ENCODE measurements at regions not wholly inside any gene's neighbourhood (a gene's known extent, or its start where the extent isn't known, plus 50 kb on each side); places are given as distances from the start of the nearest gene placed in this dataset.

- Histone ChIP-seq H3K36me3 (no peaks in the 10 kb centered on the region), H3K4me1 (no peaks in the 10 kb centered on the region), H3K27ac (no peak overlapping the region), H3K27me3 (no peaks in the 10 kb centered on the region), H3K4me3 (no peak overlapping the region), H3K9me3 (peaks cover 0 to 12% (median 0%) of the 10 kb centered on the region in 3 donors)
- ATAC-seq: no peak
- WGBS, 2 donors (ENCODE audit: low coverage in 1 of 2): 85 to 90% methylated on average over 2 of the region's 2 CpGs
- TF ChIP-seq POLR2AphosphoS5 (IDR thresholded peaks at IDR 0.05) (no peak), EP300 (IDR thresholded peaks at IDR 0.05) (no peak), POLR2A (IDR thresholded peaks at IDR 0.05) (no peak)
- TF ChIP-seq, protein P1, sequence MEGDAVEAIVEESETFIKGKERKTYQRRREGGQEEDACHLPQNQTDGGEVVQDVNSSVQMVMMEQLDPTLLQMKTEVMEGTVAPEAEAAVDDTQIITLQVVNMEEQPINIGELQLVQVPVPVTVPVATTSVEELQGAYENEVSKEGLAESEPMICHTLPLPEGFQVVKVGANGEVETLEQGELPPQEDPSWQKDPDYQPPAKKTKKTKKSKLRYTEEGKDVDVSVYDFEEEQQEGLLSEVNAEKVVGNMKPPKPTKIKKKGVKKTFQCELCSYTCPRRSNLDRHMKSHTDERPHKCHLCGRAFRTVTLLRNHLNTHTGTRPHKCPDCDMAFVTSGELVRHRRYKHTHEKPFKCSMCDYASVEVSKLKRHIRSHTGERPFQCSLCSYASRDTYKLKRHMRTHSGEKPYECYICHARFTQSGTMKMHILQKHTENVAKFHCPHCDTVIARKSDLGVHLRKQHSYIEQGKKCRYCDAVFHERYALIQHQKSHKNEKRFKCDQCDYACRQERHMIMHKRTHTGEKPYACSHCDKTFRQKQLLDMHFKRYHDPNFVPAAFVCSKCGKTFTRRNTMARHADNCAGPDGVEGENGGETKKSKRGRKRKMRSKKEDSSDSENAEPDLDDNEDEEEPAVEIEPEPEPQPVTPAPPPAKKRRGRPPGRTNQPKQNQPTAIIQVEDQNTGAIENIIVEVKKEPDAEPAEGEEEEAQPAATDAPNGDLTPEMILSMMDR (IDR thresholded peaks at IDR 0.05): no peak
Observed at GRCh38 chr10:52836816-52837215, 64.2 kb upstream of the MBL2 start.

Small RNA genes lying in the stretch of these regions (small RNA-seq; reads per million reads assigned to genes)
- gene RF00019 (0 reads per million in 4 donors), gene RNA5SP318 (0 reads per million in 4 donors), gene SNRPEP8 (0 reads per million in 4 donors)

Data from gastroesophageal sphincter (tissue), 4 donors.